Jurkat, Clone E6-1 (cell line): ENCODE measurements at regions not wholly inside any gene's neighbourhood (a gene's known extent, or its start where the extent isn't known, plus 50 kb on each side); places are given as distances from the start of the nearest gene placed in this dataset.

Experiments used
- DNase-seq: peaks from one replicate; pipeline ENCODE4 v3.0.0-alpha.2; 2011; ENCODE audit warnings: low read depth, low spot score
- H3K4me3 ChIP-seq: 2 replicates; pipeline ENCODE4 v1.5.1; 2011; ENCODE audit warnings: mild to moderate bottlenecking, low read length, control low read depth, moderate library complexity

DNA sequence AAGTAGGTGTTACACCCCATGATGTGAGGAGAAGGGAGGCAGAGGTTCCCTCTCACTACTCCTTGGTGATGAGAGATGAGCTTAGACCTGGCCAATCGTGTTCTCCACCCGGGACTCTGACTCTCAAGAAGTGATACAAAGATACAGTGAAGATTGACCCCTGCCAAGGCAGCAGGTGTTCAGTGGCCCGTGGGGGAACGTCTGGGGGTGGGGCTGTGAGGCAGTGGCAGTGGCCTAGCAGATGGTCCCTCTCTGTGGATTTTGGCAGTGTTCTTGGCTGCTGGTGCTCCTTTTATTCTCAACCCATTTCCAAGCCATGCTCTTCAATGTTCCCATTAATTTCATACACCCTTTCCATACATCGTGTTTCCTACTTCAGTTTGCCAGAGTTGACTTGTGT lies 120.4 kb upstream of the NEDD4L start:
- DNase-seq, result no peak
- H3K4me3 ChIP-seq, result no peak overlapping the region

DNA sequence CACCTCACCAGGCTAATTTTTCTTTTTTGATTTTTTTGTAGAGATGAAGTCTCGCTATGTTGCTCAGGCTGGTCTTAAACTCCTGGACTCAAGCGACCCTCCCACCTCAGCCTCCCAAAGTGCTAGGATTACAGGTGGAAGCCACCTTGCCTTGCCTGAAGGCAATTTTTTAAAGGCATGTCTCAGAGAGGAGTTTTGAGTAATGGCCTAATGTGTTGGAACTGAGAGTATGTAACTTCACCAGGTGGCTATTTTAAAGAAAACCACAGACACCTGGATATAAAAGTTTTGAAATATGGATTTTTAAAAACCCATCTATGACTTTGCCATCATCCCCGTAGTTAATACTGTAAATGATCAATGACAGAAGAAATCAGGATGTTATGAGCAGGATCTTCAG lies 119.8 kb upstream of the ATP8B1 start:
- no peak for DNase-seq

DNA sequence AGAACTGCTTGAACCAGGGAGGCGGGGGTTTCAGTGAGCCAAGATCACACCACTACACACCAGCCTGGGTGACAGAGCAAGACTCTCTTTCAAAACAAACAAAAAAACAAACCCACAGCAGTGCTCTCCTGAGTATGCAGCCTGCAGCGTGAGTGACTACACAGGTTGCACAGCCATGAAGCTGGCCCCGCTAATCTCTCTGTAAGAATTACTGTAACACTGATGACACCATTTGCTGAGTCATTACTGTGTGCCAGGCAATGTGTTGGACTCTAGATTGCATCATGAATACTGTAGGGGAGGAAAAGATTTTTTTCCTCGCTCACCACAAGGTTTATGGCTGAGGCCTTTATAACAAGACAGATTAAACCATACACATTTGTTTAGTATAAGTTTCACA lies 118.6 kb upstream of the ATP8B1 start:
- no peak for DNase-seq
- H3K4me3 ChIP-seq, result no peak overlapping the region

More for the DNA sequence above, 119.8 kb upstream of the ATP8B1 start:
- H3K4me3 ChIP-seq, result no peak overlapping the region

DNA sequence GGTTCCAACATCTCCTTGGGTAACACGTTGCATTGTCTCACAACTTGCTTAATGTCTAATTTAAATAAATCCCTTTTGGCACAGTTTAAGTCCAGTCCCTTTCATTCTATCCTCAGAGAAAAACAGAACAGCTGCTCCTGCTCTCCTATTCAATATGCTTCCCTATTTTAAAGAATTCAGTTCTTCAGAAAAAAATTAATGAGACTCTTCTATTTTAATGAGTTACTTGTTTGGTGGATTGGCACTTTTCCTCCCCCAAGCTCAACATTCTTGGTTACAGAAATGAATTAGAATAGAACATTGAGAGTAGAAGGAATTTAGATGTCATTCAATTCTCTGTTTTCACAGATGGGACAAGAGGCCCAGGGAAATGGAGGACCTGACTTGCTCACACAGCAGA lies 116.9 kb upstream of the ATP8B1 start:
- H3K4me3 ChIP-seq, result no peak overlapping the region
- DNase-seq, result no peak

DNA sequence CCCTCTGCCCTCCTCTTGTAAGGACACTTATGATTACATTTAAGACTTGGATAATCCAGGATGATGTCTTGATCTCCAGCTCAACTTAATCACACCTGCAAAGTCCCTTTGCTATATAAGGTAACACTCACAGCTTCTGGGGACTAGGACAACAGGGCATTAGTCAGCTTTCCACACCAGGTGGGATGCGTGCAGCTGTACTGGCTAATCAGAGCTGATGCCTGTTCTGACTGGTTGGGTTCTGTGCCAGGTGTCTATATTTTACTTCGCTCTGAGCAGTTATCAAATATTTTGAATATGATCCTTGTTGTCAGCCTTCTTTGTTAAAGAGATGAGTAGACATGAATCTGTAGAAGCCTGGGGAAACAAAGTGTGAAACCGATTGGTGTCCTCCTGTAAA lies 115.5 kb upstream of the ATP8B1 start:
- DNase-seq, result no peak
- no peak overlapping the region for H3K4me3 ChIP-seq

DNA sequence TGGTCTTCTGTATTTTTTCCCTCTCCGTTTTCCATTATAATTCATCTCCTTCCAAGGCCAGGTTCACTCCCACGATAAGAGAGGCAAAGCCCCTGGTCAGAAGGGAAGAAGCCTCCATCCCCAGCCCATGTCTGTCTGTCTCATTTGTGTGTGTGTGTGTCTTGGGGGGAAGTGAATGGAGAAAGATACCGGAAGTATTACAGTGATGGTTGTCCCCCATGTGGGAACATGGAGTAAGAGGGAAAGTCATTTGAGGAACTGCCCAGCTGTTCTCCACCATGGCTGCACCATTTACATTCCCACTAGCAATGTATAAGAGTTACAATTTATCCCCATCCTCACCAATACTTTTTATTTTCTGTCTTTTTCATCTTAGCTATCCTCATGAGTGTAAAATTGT lies 113.6 kb upstream of the ATP8B1 start:
- DNase-seq, result no peak

DNA sequence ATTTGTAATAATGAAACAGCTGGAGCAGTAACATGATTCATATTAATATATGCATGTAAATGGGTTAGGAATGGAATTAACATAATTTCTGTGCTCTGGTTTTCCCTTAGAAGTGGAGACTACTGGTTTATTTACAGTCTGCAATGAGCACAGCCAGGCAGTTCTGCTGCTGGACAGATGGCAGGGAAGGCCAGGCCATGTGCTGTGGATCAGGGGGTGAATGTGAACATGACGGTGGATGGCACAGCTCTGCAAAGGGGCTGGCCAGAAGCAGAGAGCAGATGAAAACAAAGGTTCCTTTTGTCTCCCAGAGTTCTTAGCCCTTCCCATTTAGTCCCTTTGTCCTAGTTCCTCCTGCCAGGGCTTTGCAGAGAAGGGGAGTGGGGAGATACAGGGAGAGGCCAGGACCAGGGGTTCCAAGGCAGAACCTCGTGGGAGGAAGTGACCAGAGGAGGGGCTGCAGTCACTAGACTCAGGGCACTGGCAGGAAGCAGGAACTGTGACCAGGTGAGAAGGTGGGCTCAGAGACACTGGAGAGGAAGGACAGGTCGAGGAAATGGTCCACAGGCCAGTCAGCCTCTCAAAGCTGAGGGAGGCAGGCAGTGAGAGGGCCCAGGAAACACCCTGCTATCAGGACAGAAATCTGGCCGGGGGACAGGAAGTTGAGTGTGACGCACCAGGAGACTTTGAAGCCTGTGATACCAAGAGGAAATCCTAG lies 112.9 kb upstream of the ATP8B1 start:
- no peak overlapping the region for H3K4me3 ChIP-seq
- no peak for DNase-seq

More for the DNA sequence above, 113.6 kb upstream of the ATP8B1 start:
- H3K4me3 ChIP-seq, result no peak overlapping the region

DNA sequence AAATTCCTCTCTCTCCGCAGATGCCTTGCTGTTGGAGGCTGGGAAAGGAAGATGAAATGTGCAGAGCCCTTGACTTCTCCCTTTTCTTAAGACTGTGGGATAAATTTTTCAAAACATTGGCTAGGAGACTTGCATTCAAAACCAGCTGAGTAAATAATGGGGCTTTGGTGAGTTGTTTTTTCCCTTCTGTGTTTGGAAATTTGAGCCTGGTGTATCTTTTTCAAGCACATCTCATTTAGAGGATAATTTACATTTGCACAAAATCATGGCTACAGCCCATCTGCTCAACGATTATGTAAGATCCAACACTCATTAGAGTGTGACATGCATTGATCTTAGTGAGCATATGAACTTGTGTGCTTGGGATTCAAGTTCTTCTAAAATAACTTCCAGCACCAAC lies 112.1 kb upstream of the ATP8B1 start:
- H3K4me3 ChIP-seq, result no peak overlapping the region
- no peak for DNase-seq

DNA sequence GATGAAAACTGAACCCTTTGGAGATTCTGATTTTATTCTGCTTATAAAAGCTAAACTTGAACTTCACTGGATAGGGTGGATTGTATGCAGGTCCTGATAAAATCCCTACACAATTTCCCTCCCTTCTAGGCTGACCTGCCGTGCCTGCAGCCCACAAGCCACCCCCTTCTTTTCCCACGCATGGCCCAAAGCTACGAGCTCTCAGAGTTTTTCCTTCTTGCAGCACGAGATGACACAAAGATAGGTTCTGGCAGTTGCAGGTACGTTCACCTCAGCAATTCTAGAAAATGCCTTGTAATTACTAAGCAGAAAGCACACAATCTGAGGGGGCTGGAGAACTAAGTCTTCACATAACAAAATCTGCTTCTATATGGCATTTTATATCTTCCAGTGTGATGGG lies 110.6 kb upstream of the ATP8B1 start:
- DNase-seq, result no peak
- H3K4me3 ChIP-seq, result no peak overlapping the region

DNA sequence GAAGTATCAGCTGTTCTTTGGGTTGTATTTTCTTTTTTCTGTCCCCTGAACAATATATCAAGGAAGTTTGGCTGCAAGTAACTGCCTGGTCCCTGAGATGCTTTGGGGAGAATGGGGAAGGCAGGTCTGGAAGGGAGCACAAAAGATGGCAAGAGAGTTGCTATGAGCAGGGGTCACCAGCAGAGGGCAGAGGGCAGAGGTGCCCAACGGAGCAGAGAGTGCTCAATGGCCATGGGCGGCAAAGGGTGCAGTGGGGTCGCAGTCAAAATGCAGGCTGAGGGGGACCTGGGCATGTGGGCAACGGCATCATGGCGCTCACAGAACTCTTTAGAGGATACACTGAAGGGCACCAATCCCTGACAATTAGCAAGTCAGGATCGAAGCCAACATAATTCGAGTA lies 107.7 kb upstream of the ATP8B1 start:
- no peak overlapping the region for H3K4me3 ChIP-seq
- DNase-seq, result peak; percentile 11

DNA sequence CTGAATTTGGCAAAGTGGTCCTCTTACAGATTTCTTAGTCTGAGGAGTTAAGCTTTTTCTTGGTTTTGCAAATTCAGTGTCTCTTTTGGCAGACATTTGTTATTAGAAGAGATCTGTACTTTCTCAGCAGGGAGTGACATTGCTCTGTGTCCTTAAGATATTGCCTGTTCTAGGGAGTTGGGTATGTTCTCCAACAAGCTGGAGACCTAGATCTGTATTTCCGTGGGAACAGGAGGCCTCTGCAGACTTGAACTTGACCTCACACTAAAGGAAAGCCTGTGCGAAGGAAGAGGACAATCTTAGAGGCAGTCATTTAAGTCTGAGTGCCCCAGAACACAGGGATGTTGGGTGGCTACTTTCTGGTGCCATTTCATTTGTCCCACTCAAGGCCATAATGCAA lies 107.0 kb upstream of the ATP8B1 start:
- DNase-seq, result no peak
- no peak overlapping the region for H3K4me3 ChIP-seq

DNA sequence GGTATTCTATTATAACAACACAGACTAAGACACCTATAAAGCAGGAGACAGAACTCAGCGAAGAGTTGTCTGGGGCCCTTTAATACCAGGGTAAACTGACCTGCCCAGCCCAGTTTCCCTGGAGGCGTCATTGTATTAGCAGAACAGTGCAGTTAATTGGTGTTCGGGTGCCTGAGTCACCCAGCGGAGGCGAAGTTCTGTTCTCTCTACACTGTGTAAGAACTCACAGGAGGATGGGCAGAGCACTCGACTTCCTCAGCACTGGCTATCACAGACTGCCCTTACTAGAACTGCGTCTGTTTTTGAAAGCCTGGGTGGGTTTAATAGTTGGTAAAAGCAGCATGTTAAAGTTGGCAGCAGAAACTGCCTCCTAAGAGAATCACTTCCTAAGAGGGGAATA lies 106.5 kb upstream of the ATP8B1 start:
- DNase-seq, result no peak
- H3K4me3 ChIP-seq, result no peak overlapping the region

DNA sequence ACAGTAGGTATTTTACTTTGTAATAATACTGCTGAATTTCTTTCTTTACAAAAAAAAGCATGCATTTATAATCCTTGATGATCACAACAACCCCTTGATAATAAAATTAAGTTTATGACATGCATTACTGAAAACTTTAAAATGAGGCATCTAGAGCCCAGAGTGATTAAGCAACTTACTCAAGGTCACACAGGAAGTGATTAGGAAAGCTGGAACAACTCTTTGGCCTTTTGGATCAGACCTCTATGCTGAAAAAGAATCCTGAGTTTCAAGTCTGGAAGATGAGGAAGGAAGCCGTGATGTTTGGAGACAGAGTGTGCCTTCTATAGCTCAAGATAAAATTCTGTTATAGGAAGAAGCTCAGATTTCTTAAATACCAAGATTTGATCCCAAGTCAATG lies 105.0 kb upstream of the ATP8B1 start:
- no peak for DNase-seq
- H3K4me3 ChIP-seq, result no peak overlapping the region

DNA sequence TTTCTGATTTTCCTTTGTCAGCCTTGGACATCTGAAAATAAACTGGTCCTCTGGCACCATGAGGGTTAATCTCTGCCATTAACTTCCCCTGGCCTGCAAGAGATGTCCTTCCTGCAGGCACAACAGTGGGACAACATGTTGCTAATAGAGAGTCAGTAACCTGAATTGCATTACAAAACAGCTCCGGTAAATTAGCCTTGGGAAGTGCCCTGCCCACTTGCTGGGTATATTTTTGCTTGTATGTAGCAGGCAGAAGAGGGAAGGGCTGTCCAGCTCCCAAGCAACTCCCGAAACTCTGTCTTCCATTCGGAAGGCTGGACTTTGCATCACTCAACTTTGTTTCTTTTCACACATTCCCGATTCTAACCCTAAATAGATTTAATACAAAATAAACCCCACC lies 104.4 kb upstream of the ATP8B1 start:
- no peak for DNase-seq

DNA sequence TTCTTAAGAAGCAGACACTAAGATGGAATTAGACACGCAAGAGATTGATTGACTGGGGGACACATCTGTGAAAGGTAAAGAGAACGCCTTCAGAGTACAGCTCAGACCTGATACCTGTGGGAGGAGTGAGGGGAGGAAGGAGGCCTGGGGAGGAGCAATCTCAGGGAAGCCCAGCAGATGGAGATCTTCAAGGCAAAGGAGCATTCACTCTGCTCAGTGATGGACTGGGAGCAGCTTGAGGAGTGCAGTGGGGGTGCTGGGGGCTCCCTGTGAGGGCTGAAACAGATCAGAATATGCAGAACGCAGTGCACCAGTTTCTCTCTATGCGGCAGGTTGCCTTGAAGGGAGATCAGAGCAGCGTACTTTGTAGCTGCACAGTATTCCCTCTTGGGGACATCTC lies 103.7 kb upstream of the ATP8B1 start:
- no peak overlapping the region for H3K4me3 ChIP-seq
- DNase-seq, result no peak

More for the DNA sequence above, 104.4 kb upstream of the ATP8B1 start:
- H3K4me3 ChIP-seq, result no peak overlapping the region

DNA sequence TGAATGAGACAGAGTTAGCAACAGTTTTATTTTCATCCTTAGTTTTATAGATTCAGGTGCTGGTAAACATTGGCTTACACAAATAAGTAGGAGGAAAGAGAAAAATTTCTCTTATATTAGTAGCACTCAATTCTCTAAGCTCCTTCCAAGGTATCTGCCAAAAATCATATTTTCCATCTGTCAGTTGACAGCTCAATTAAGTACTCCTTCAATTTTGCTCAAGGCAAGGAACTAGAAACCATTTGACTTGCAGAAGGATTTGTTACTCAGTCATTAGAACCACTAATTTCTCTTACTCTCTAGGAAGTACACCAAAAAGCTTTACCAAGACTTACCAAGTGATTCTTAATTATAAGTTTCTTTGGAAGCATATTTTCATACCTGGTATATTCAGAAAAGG lies 101.4 kb upstream of the ATP8B1 start:
- DNase-seq, result no peak

DNA sequence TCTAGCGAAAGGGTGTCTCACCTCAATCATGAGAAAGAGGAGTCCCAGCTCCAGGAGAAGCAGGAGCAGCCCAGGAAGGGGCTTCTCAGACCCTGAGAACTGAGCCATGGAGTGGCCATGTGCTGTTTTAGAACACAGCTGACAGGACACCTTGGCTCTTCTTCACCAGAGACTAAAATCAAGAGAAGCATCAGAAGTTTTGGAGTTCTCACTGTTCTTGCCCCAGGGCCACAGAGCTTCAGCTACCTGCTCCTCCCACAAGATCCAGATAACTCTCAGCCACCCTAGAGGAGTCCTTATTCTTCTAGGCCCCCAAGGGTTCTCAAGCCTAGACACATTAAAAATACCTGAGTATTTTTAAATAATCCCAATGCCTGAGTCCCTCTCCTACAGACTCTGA lies 99.6 kb upstream of the ATP8B1 start:
- DNase-seq, result no peak

More for the DNA sequence above, 101.4 kb upstream of the ATP8B1 start:
- H3K4me3 ChIP-seq, result no peak overlapping the region

DNA sequence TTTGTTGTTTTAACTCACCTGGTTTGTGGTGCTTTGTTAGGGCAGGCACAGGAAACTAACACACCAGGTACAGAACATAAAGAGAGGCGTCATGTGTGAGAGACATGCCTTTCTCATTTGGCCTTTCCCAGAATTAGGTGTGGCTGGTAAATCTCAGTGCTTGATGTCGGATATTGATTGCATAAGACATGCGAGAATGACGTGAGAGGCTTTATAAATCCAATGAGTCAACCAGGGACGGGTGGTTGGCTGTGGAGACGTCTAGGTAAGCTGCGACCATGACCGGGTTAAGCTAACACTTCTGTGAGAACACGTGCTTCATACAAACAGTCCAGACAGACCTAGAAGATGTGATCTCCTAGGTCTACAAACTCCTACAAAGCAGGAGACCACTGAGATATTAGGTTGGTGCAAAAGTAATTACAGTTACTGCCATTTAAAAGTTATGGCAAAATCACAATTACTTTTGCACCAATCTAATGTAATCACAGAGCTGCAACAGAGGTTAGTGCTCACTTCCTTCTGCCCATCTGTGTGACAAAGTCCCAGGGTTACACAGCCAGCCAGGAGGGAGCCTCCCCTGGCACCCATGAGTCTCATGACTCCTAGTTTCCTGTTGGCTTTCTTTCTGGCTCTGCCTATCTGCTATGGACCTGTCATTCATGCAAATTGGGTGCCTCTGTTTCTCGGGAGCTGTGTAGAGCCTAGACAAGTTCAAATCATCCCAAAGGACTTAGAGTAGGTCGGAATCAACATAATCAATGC lies 98.9 kb upstream of the ATP8B1 start:
- H3K4me3 ChIP-seq, result no peak overlapping the region
- no peak for DNase-seq

More for the DNA sequence above, 99.6 kb upstream of the ATP8B1 start:
- H3K4me3 ChIP-seq, result no peak overlapping the region

DNA sequence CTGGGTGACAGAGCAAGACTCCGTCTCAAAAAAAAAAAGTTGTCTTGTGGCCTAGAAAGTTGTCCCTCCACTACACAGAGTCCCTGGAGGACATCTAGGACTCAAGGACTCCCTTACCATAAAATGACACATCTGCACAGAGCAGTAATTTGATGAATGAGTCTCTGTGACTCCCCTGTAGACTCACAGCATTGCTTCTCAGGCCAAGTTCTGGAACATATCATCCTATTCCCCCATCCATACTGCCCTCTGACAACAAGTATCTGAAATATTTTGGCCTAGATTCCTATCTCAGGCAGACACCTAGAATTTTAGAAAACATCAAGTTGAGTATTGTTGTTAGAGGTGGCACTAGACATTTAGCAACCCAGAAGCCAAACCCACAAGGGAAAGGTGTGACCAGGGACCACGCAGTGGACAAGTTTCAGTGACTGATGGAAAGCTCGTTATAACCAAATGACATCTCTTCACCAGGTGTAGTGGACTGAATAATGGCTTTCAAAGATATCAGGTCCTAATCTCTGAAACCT lies 97.9 kb upstream of the ATP8B1 start:
- no peak overlapping the region for H3K4me3 ChIP-seq
- DNase-seq, result no peak

DNA sequence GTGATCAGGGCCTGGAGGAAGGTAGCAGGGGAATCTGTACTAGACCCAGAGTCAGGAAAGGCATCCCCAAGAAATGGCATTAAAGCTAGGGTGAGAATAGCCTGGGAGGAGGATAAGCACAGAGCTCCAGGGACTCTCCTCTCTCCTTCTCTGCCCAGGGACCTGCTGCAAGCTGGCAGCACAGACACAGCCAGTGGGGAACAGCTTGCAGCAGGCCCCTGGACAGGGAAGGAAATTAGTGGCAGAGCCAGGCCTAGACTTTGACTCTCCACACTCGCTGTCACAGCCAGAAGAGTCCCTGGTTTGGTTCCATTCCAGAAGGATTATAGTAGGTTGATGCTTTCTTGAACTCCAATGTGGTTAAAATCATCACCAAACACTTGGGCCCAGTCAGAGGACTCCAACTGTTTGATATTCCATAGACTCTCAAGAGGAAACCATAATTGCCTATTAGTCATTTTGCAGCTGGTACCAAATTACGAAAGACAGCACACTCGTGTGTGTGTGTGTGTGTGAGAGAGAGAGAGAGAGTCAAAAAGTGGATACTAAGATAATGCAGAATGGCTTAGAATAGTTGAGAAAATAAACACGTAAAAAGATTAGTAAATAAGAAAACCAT lies 95.5 kb upstream of the ATP8B1 start:
- DNase-seq, result no peak

More for the DNA sequence above, 95.5 kb upstream of the ATP8B1 start:
- H3K4me3 ChIP-seq, result no peak overlapping the region
